K562 (cell line): ENCODE measurements at regions not wholly inside any gene's neighbourhood (a gene's known extent, or its start where the extent isn't known, plus 50 kb on each side); places are given as distances from the start of the nearest gene placed in this dataset.
A peak's percentile ranks its signal among the peaks of the same experiment; 100 is the strongest.

ENCODE experiments used
- ATAC-seq: fragments of 200-7000 bp; cut with Tn5 transposase; 3 replicates; pipeline ENCODE4 v1.9.1; 2020; ENCODE audit warnings: moderate library complexity
- BruUV-seq: library from RNA; stranded (reverse); fragments of 400-500 nt; replicated peaks from 2 replicates; lab custom pipeline; 2021; lab: Mats Ljungman, UMichigan
- CTCF ChIA-PET: fragments of 300-600 bp; formaldehyde crosslinking; extraction: SDS; loops from one replicate; lab custom pipeline; 2021; ENCODE audit warnings: low intra/inter-chr PET ratio; lab: Yijun Ruan, JAX
- POLR2A ChIA-PET: fragments of 300-600, 350-650 bp; sonication (Branson Sonifier 250); formaldehyde crosslinking; extraction: SDS; loops from one replicate; lab custom pipeline; 2021; ENCODE audit warnings: antibody characterized with exemption, inconsistent platforms; lab: Yijun Ruan, JAX
- DNase-seq, 4 experiments: peaks; one replicate each; pipeline versions ENCODE4 v3.0.0 to v3.0.0-alpha.2; 2011 to 2018; ENCODE audit warnings: low spot score in 3 of 4, mixed read lengths in 3 of 4; ENCODE audit errors: extremely low read depth in 1 of 4
- FAIRE-seq: peaks from 2 replicates; lab custom pipeline; 2011; peaks lifted over from hg19 to GRCh38; lab: Jason Lieb, UNC
- H2AFZ ChIP-seq: 2 replicates; pipeline ENCODE4 v1.6.0; 2011; ENCODE audit warnings: low read depth, low read length, control low read depth, inconsistent platforms
- H3K27ac ChIP-seq: fragments of 200-600 bp; 3 replicates; pipeline ENCODE4 v1.8.0; 2011; ENCODE audit warnings: low read depth, mild to moderate bottlenecking, control low read depth, inconsistent platforms, low read length, moderate library complexity, mixed read lengths; ENCODE audit errors: extremely low read depth
- H3K27me3 ChIP-seq, 2 experiments: fragments of 300-600 bp in 1 of 2; 2 replicates in 1 of 2; 3 replicates in 1 of 2; pipeline versions ENCODE4 v1.6.0 to v1.8.0; 2011; ENCODE audit warnings: inconsistent platforms in 2 of 2, low read length in 2 of 2, mild to moderate bottlenecking in 1 of 2, mixed read lengths in 1 of 2, moderate library complexity in 1 of 2; ENCODE audit not compliant: control insufficient read depth in 2 of 2, insufficient read depth in 2 of 2
- H3K36me3 ChIP-seq: fragments of 300-600 bp; 3 replicates; pipeline ENCODE4 v1.8.0; 2011; ENCODE audit warnings: mild to moderate bottlenecking, low read length, inconsistent platforms; ENCODE audit not compliant: control insufficient read depth, insufficient read depth
- H3K4me1 ChIP-seq, 2 experiments: fragments of 200-600 bp in 1 of 2; replicated peaks in 1 of 2; 2 replicates in 1 of 2; 3 replicates in 1 of 2; pipeline versions ENCODE4 v1.5.1 to v1.8.0; 2011; ENCODE audit warnings: inconsistent platforms in 2 of 2, low read length in 2 of 2, mild to moderate bottlenecking in 1 of 2, mixed read lengths in 1 of 2, moderate library complexity in 1 of 2; ENCODE audit not compliant: control insufficient read depth in 2 of 2, insufficient read depth in 2 of 2
- H3K4me2 ChIP-seq: 2 replicates; pipeline ENCODE4 v1.6.1; 2011; ENCODE audit warnings: low read length, control low read depth, inconsistent platforms, mixed read lengths; ENCODE audit not compliant: insufficient read depth
- H3K4me3 ChIP-seq: fragments of 200-600 bp; sonication (generic), shearing (Covaris generic); 2 replicates; pipeline ENCODE4 v1.5.1; 2016; ENCODE audit warnings: control low read depth, inconsistent platforms
- H3K79me2 ChIP-seq: fragments of 200-600 bp; 3 replicates; pipeline ENCODE4 v1.8.0; 2011; ENCODE audit warnings: low read length, inconsistent platforms; ENCODE audit not compliant: control insufficient read depth, insufficient read depth
- H3K9ac ChIP-seq, 2 experiments: 2 replicates each; pipeline versions ENCODE4 v1.6.0 to v1.6.1; 2011; ENCODE audit warnings: low read depth in 2 of 2, low read length in 2 of 2, control low read depth in 1 of 2, inconsistent platforms in 1 of 2, mild to moderate bottlenecking in 1 of 2, mixed read lengths in 1 of 2; ENCODE audit not compliant: insufficient read depth in 1 of 2
- H3K9me1 ChIP-seq: one replicate; pipeline ENCODE4 v1.6.0; 2011; ENCODE audit warnings: inconsistent platforms, mild to moderate bottlenecking, low read length, moderate library complexity; ENCODE audit not compliant: control insufficient read depth, insufficient read depth
- H3K9me3 ChIP-seq: replicated peaks from 2 replicates; pipeline ENCODE4 v1.5.1; 2011; ENCODE audit warnings: low read depth, low read length, inconsistent platforms; ENCODE audit not compliant: control insufficient read depth, insufficient read depth
- H4K20me1 ChIP-seq: replicated peaks from 2 replicates; pipeline ENCODE4 v1.6.1; 2011; ENCODE audit warnings: low read length, inconsistent platforms, mixed read lengths; ENCODE audit not compliant: control insufficient read depth, insufficient read depth
- HSF4 ChIP-seq: fragments of 250-450 bp; sonication (Bioruptor Pico); IDR thresholded peaks from 2 replicates; pipeline ENCODE4 v2.1.2; 2022; ENCODE audit warnings: mild to moderate bottlenecking, moderate library complexity, borderline replicate concordance
- WGBS: fragments of 100-300 bp; shearing (Covaris generic); methylation state at CpG from one replicate; pipeline ENCODE4 v1.1.6; 2016; ENCODE audit warnings: low coverage, mixed read lengths; ENCODE audit not compliant: insufficient coverage; ENCODE audit errors: missing lambda C conversion rate; 5-methylcytosine and 5-hydroxymethylcytosine counted together
- in situ Hi-C: fragments of 300-500 bp; cut with MboI; formaldehyde crosslinking; loops from 4 replicates; pipeline ENCODE4 v1.15.0; 2018; ENCODE audit warnings: inconsistent platforms, mixed read lengths
- intact Hi-C: fragments of 100-400 bp; cut with micrococcal nuclease; formaldehyde crosslinking; loops from 2 replicates; pipeline ENCODE4 v1.14.2; 2022
- TF ChIP-seq, protein P1 (sequence below): IDR thresholded peaks from 2 replicates; pipeline ENCODE4 v1.6.1; 2016; ENCODE audit warnings: missing genetic modification characterization, missing compliant biosample characterization
- TF ChIP-seq, protein P2 (sequence below): sonication (generic); formaldehyde crosslinking; IDR thresholded peaks from 2 replicates; pipeline ENCODE4 v1.9.0; 2022; ENCODE audit warnings: mild to moderate bottlenecking, missing genetic modification reagents

DNA sequence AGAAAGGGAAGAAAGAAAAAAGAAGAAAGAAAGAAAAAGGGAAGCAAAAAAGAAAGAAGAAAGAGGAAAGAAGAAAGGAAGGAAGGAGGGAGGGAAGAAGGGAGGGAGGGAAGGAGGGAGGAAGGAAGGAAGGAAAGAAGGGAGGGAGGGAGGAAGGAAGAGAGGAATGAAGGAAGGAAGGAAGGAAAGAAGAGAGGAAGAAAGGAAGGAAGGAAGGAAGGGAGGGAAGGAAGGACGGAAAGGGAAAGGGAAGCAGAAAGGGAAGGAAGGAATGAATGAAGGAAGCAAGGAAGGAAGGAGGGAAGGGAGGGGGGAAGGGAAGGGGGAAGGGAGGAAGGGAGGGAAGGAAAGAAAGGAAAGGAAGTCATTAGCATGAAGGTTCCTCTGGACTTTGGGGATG, 452.9 kb downstream of the TFAP2B start:
- no peaks in the 10 kb centered on the region for H3K79me2 ChIP-seq
- no peak for TF ChIP-seq HSF4 (CRISPR knock-in tag)
- TF ChIP-seq, protein P1, sequence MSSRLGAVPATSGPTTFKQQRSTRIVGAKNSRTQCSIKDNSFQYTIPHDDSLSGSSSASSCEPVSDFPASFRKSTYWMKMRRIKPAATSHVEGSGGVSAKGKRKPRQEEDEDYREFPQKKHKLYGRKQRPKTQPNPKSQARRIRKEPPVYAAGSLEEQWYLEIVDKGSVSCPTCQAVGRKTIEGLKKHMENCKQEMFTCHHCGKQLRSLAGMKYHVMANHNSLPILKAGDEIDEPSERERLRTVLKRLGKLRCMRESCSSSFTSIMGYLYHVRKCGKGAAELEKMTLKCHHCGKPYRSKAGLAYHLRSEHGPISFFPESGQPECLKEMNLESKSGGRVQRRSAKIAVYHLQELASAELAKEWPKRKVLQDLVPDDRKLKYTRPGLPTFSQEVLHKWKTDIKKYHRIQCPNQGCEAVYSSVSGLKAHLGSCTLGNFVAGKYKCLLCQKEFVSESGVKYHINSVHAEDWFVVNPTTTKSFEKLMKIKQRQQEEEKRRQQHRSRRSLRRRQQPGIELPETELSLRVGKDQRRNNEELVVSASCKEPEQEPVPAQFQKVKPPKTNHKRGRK (tag) = 0 out of 2 replicates have a peak, but pooled peaks have one; percentile 21
- TF ChIP-seq, protein P2, sequence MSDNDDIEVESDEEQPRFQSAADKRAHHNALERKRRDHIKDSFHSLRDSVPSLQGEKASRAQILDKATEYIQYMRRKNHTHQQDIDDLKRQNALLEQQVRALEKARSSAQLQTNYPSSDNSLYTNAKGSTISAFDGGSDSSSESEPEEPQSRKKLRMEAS = no peak
- 0% methylated on average over 1 of the region's 1 CpG for WGBS
- BruUV-seq = no TSS peak
- intact Hi-C loops = no loop called here
- no peak for FAIRE-seq
- no peaks in the 10 kb centered on the region for H3K4me1 ChIP-seq
- H3K4me3 ChIP-seq = no peak overlapping the region
- H2AFZ ChIP-seq = no peak overlapping the region
- no peak overlapping the region for H3K27ac ChIP-seq
- no peak overlapping the region for H3K9ac ChIP-seq
- no peak overlapping the region for H3K4me2 ChIP-seq
- POLR2A ChIA-PET = no interaction called here
- CTCF ChIA-PET = no interaction called here
- no peak for ATAC-seq
- H4K20me1 ChIP-seq = no peaks in the 10 kb centered on the region
- no peaks in the 10 kb centered on the region for H3K36me3 ChIP-seq
- no peaks in the 10 kb centered on the region for H3K9me1 ChIP-seq
- no peak for DNase-seq
- no peaks in the 10 kb centered on the region for H3K27me3 ChIP-seq
- in situ Hi-C loops = no loop called here
- H3K9me3 ChIP-seq = no peaks in the 10 kb centered on the region
